D721Med (cell line): ENCODE measurements at regions not wholly inside any gene's neighbourhood (a gene's known extent, or its start where the extent isn't known, plus 50 kb on each side); places are given as distances from the start of the nearest gene placed in this dataset.

Experiments used
- DNase-seq: peaks from one replicate; pipeline ENCODE4 v3.0.0; 2011; ENCODE audit warnings: low spot score; ENCODE audit not compliant: insufficient read length
- FAIRE-seq: peaks from 2 replicates; lab custom pipeline; 2011; peaks lifted over from hg19 to GRCh38; lab: Jason Lieb, UNC
- TF ChIP-seq, protein P1 (sequence below): IDR thresholded peaks from 2 replicates; pipeline ENCODE4 v1.5.1; 2012; ENCODE audit warnings: mild to moderate bottlenecking, control low read depth; ENCODE audit not compliant: insufficient read depth; ENCODE audit errors: missing control alignments

GRCh38 chr4:181308476-181309312 is 934.5 kb upstream of the TENM3 start:
- no peak for FAIRE-seq
- TF ChIP-seq, protein P1, sequence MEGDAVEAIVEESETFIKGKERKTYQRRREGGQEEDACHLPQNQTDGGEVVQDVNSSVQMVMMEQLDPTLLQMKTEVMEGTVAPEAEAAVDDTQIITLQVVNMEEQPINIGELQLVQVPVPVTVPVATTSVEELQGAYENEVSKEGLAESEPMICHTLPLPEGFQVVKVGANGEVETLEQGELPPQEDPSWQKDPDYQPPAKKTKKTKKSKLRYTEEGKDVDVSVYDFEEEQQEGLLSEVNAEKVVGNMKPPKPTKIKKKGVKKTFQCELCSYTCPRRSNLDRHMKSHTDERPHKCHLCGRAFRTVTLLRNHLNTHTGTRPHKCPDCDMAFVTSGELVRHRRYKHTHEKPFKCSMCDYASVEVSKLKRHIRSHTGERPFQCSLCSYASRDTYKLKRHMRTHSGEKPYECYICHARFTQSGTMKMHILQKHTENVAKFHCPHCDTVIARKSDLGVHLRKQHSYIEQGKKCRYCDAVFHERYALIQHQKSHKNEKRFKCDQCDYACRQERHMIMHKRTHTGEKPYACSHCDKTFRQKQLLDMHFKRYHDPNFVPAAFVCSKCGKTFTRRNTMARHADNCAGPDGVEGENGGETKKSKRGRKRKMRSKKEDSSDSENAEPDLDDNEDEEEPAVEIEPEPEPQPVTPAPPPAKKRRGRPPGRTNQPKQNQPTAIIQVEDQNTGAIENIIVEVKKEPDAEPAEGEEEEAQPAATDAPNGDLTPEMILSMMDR: no peak
- no peak for DNase-seq

DNA sequence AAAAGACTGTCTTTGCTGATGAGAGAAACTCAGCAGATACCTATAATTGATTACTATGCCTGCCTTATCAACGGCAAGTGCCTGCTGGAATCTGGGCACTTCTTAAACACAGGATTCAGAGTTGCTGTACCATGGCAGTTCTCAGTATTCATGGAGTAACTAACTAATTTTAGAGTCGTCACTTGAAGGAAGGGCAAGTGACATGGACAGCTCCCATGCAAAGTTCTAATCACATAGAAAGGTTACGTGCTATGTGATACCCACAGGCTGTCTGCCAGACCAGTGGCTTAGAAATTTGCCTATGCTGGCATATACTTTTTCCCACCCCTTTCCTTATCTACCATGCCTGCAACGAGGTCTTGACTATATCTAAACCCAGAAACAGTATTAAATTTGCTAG is 931.1 kb upstream of the TENM3 start:
- DNase-seq (no peak), FAIRE-seq (no peak)
- TF ChIP-seq, protein P1: no peak

DNA sequence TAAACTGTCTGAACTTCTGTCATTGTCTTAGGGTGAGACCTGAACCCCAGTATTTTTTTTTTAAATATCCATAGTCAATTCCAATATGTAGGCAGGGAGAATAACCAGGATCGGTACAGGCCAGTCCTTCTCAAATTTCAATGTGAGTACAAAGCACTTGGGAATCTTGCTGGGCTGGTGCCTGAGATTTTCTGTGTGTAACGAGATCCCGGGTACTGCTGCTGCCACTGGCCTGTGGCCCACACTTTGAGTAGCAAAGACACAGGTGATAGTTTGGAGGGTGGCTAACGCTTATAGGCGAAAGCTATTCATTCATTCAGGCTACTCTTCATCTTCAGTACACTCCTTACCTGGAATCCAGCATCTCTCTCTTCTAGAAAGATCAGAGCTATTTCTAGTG is 923.6 kb upstream of the TENM3 start:
- no peak for FAIRE-seq
- no peak for DNase-seq
- TF ChIP-seq, protein P1: no peak

GRCh38 chr4:181323061-181323460 is 920.1 kb upstream of the TENM3 start:
- FAIRE-seq (no peak), DNase-seq (no peak)
- TF ChIP-seq, protein P1: no peak

DNA sequence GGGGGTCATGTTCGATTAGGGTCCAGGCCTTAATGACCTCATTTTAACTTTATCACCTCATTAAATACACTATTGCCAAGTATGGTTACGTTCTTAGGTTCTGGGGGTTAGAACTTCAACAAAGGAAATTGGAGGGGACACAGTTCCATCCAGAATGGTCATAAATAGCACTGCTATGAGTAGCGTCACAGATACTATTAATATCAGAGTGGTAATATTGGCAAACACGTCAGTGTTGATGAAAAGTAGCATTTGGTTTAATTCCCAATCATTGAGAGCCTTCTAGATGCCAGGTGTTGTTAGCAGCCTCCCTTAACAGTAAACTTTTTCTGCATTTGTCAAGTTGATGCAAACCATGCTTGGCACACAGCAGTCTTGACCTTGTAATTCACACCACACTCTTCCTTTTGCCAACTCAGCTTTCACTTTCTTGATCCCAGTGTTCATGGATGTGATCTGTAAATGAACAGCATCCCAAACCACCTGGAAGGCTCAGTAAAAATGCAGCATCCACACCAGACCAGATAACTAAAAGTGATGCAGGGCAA is 912.5 kb upstream of the TENM3 start:
- TF ChIP-seq, protein P1: no peak
- DNase-seq (no peak), FAIRE-seq (no peak)

GRCh38 chr4:181331214-181331613 is 912.0 kb upstream of the TENM3 start:
- no peak for FAIRE-seq
- DNase-seq: no peak
- TF ChIP-seq, protein P1: no peak

DNA sequence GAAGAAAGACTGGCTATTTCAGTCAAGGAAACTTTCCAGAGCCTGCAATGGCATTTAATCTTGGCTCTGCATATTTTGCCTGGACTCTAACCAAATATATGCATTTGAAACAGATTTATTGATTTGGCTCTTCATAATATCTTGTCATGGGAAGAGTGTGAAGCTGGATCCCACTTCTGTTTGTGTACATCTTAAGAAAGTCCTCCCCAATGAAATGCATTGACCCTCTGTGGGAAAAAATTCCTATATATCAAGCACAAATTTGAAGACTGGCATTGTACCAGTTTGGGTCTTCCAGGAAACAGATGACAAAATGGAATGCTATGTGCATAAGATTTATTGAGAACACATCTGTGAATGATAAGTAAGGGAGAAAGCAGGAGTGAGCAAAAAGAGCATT is 897.3 kb upstream of the TENM3 start:
- FAIRE-seq (no peak), DNase-seq (no peak)
- TF ChIP-seq, protein P1: no peak
